IMR-90 (cell line): ENCODE measurements at regions not wholly inside any gene's neighbourhood (a gene's known extent, or its start where the extent isn't known, plus 50 kb on each side); places are given as distances from the start of the nearest gene placed in this dataset.

Experiments used
- ATAC-seq: fragments of 200-7000 bp; cut with Tn5 transposase; 2 replicates; pipeline ENCODE4 v1.9.1; 2020; ENCODE audit warnings: low read depth, mild to moderate bottlenecking, moderate library complexity
- BruUV-seq: library from RNA; stranded (reverse); fragments of 400-500 nt; replicated peaks from 2 replicates; lab custom pipeline; 2021; lab: Mats Ljungman, UMichigan
- CTCF ChIA-PET: fragments of 300-600 bp; formaldehyde crosslinking; extraction: SDS; loops from one replicate; lab custom pipeline; 2021; ENCODE audit warnings: antibody characterized with exemption; lab: Yijun Ruan, JAX
- POLR2A ChIA-PET: fragments of 300-600 bp; sonication (Branson Sonifier 250); formaldehyde crosslinking; loops from one replicate; lab custom pipeline; 2022; ENCODE audit warnings: antibody characterized with exemption; ENCODE audit not compliant: unreplicated experiment; lab: Charles Lee
- DNase-seq: peaks from one replicate; pipeline ENCODE4 v3.0.0; 2013
- H2AFZ ChIP-seq: replicated peaks from 2 replicates; pipeline ENCODE3; 2013; ENCODE audit warnings: low read length, mild to moderate bottlenecking; ENCODE audit not compliant: poor library complexity
- H2AK5ac ChIP-seq: 2 replicates; pipeline ENCODE4 v1.6.1; 2013; ENCODE audit warnings: low read depth, low read length, inconsistent platforms
- H2AK9ac ChIP-seq: replicated peaks from 2 replicates; pipeline ENCODE3; 2013; ENCODE audit warnings: mild to moderate bottlenecking, low read depth, low read length, moderate library complexity; ENCODE audit not compliant: poor library complexity
- H2BK120ac ChIP-seq: 2 replicates; pipeline ENCODE4 v1.6.1; 2013; ENCODE audit warnings: low read depth, low read length, inconsistent platforms
- H2BK15ac ChIP-seq: 3 replicates; pipeline ENCODE4 v1.6.1; 2013; ENCODE audit warnings: low read depth, low read length, inconsistent platforms
- H2BK20ac ChIP-seq: 2 replicates; pipeline ENCODE4 v1.6.1; 2013; ENCODE audit warnings: low read depth, mild to moderate bottlenecking, inconsistent platforms, low read length, moderate library complexity
- H2BK5ac ChIP-seq: 2 replicates; pipeline ENCODE4 v1.6.1; 2013; ENCODE audit warnings: mild to moderate bottlenecking, low read depth, low read length, inconsistent platforms; ENCODE audit not compliant: poor library complexity, severe bottlenecking
- H3K14ac ChIP-seq: replicated peaks from 2 replicates; pipeline ENCODE4 v1.6.1; 2013; ENCODE audit warnings: low read depth, low read length, inconsistent platforms
- H3K18ac ChIP-seq: 2 replicates; pipeline ENCODE4 v1.6.1; 2013; ENCODE audit warnings: low read depth, low read length, control low read depth
- H3K23ac ChIP-seq: 2 replicates; pipeline ENCODE4 v1.6.1; 2013; ENCODE audit warnings: low read depth, low read length, inconsistent platforms
- H3K27ac ChIP-seq: 2 replicates; pipeline ENCODE4 v1.5.1; 2013; ENCODE audit warnings: mild to moderate bottlenecking, control low read depth, low read length; ENCODE audit not compliant: insufficient read depth
- H3K27me3 ChIP-seq: 2 replicates; pipeline ENCODE4 v1.6.1; 2013; ENCODE audit warnings: low read length; ENCODE audit not compliant: control insufficient read depth, insufficient read depth
- H3K36me3 ChIP-seq: 2 replicates; pipeline ENCODE4 v1.6.1; 2013; ENCODE audit warnings: low read length, mixed read lengths; ENCODE audit not compliant: control insufficient read depth, insufficient read depth
- H3K4ac ChIP-seq: 2 replicates; pipeline ENCODE4 v1.6.1; 2013; ENCODE audit warnings: low read depth, low read length, inconsistent platforms
- H3K4me1 ChIP-seq: 2 replicates; pipeline ENCODE4 v1.6.1; 2013; ENCODE audit warnings: low read length, mixed read lengths; ENCODE audit not compliant: control insufficient read depth, insufficient read depth
- H3K4me2 ChIP-seq: 2 replicates; pipeline ENCODE4 v1.6.1; 2013; ENCODE audit warnings: low read depth, mild to moderate bottlenecking, control low read depth, low read length, moderate library complexity
- H3K4me3 ChIP-seq: 2 replicates; pipeline ENCODE4 v1.5.1; 2013; ENCODE audit warnings: low read depth, mild to moderate bottlenecking, control low read depth, low read length, moderate library complexity; ENCODE audit not compliant: insufficient read depth
- H3K56ac ChIP-seq: 2 replicates; pipeline ENCODE4 v1.6.1; 2013; ENCODE audit warnings: low read length, inconsistent platforms; ENCODE audit not compliant: insufficient read depth; ENCODE audit errors: extremely low read depth
- H3K79me1 ChIP-seq, 2 experiments: 2 replicates each; pipeline ENCODE4 v1.6.1; 2013; ENCODE audit warnings: low read length in 2 of 2, inconsistent platforms in 1 of 2, low read depth in 1 of 2
- H3K9ac ChIP-seq: 2 replicates; pipeline ENCODE4 v1.6.1; 2013; ENCODE audit warnings: low read depth, low read length, control low read depth
- H3K9me1 ChIP-seq: 2 replicates; pipeline ENCODE4 v1.6.1; 2013; ENCODE audit warnings: low read length, inconsistent platforms; ENCODE audit not compliant: insufficient read depth
- H3K9me3 ChIP-seq: 2 replicates; pipeline ENCODE4 v1.6.1; 2013; ENCODE audit warnings: low read length; ENCODE audit not compliant: control insufficient read depth, insufficient read depth
- H4K20me1 ChIP-seq: 2 replicates; pipeline ENCODE4 v1.6.1; 2013; ENCODE audit warnings: low read length, inconsistent platforms; ENCODE audit not compliant: insufficient read depth
- H4K5ac ChIP-seq: 2 replicates; pipeline ENCODE4 v1.6.1; 2013; ENCODE audit warnings: mild to moderate bottlenecking, low read depth, low read length, control low read depth
- H4K8ac ChIP-seq, 2 experiments: 2 replicates each; pipeline ENCODE4 v1.6.1; 2013; ENCODE audit warnings: low read depth in 2 of 2, low read length in 2 of 2, control low read depth in 1 of 2, inconsistent platforms in 1 of 2
- H4K91ac ChIP-seq: 2 replicates; pipeline ENCODE4 v1.6.1; 2013; ENCODE audit warnings: low read depth, low read length, inconsistent platforms; ENCODE audit not compliant: insufficient read depth
- MAZ ChIP-seq: IDR thresholded peaks from 2 replicates; pipeline ENCODE4 v1.6.1; 2012; ENCODE audit warnings: low read depth, mild to moderate bottlenecking, low read length, improper control_type of control experiment, moderate library complexity, borderline replicate concordance
- dilution Hi-C: fragments of 300-500 bp; cut with HindIII; formaldehyde crosslinking; loops from one replicate; pipeline ENCODE4 v1.14.3; 2018; ENCODE audit warnings: low sequenced_read_pairs; ENCODE audit not compliant: unreplicated experiment
- in situ Hi-C: fragments of 300-500 bp; cut with MboI; formaldehyde crosslinking; loops from 3 replicates; pipeline ENCODE4 v1.14.3; 2019; ENCODE audit warnings: low sequenced_read_pairs, inconsistent platforms, mixed read lengths
- intact Hi-C: fragments of 100-400 bp; cut with micrococcal nuclease; formaldehyde crosslinking; loops from 2 replicates; pipeline ENCODE4 v1.10.0; 2022

DNA sequence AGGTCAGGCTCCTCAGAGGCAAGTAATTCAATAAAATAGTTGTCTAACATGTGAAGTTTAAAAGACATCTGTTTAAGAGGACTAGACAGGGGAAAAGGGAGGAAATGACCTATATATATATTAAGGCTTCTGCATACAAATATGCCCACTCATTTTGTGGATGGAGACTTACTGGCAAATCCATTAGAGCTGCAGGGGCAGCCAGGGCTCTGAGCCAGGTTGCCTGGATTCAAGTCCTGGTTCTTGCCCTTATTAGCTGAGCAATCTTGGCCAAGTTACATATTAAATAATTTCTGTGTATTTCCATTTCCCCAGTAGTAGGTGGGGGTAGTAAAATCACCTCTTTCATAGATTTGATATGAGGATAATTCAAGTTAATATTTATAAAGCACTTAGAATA lies 287.0 kb upstream of the RIMS1 start:
- Histone ChIP-seq H3K4me3 (no peak overlapping the region), H2BK15ac (no peak overlapping the region), H3K9ac (no peak overlapping the region), H2BK20ac (no peak overlapping the region), H3K27ac (no peak overlapping the region), H3K14ac (no peak overlapping the region), H4K8ac (no peak overlapping the region), H3K18ac (no peak overlapping the region), H3K9me1 (no peaks in the 10 kb centered on the region), H3K4me2 (no peak overlapping the region), H2AFZ (no peak overlapping the region), H3K79me1 (no peaks in the 10 kb centered on the region), H2AK9ac (no peak overlapping the region), H3K4me1 (no peaks in the 10 kb centered on the region), H3K9me3 (no peaks in the 10 kb centered on the region), H3K56ac (no peak overlapping the region), H3K23ac (no peak overlapping the region), H2BK5ac (no peak overlapping the region), H2BK120ac (no peak overlapping the region), H3K36me3 (no peaks in the 10 kb centered on the region), H2AK5ac (no peak overlapping the region), H4K20me1 (no peaks in the 10 kb centered on the region), H3K4ac (no peak overlapping the region), H4K91ac (no peak overlapping the region), H4K5ac (no peak overlapping the region), H3K27me3 (no peaks in the 10 kb centered on the region)
- no peak for ATAC-seq
- POLR2A ChIA-PET = no interaction called here
- TF ChIP-seq MAZ = no peak
- dilution Hi-C loops = no loop called here
- in situ Hi-C loops = no loop called here
- CTCF ChIA-PET = interaction anchor here (1.5 kb wide), 1 partner anchor 19 kb away, joined by 4 read pairs; no protein-coding TSS in a partner anchor
- DNase-seq = no peak
- BruUV-seq = no TSS peak
- intact Hi-C loops = no loop called here
